K562 (cell line): ENCODE measurements at regions not wholly inside any gene's neighbourhood (a gene's known extent, or its start where the extent isn't known, plus 50 kb on each side); places are given as distances from the start of the nearest gene placed in this dataset.

Experiments
- ATAC-seq: fragments of 200-7000 bp; cut with Tn5 transposase; 3 replicates; pipeline ENCODE4 v1.9.1; 2020; ENCODE audit warnings: moderate library complexity
- BruUV-seq: library from RNA; stranded (reverse); fragments of 400-500 nt; replicated peaks from 2 replicates; lab custom pipeline; 2021; lab: Mats Ljungman, UMichigan
- CTCF ChIA-PET: fragments of 300-600 bp; formaldehyde crosslinking; extraction: SDS; loops from one replicate; lab custom pipeline; 2021; ENCODE audit warnings: low intra/inter-chr PET ratio; lab: Yijun Ruan, JAX
- POLR2A ChIA-PET: fragments of 300-600, 350-650 bp; sonication (Branson Sonifier 250); formaldehyde crosslinking; extraction: SDS; loops from one replicate; lab custom pipeline; 2021; ENCODE audit warnings: antibody characterized with exemption, inconsistent platforms; lab: Yijun Ruan, JAX
- DNase-seq, 4 experiments: peaks; one replicate each; pipeline versions ENCODE4 v3.0.0 to v3.0.0-alpha.2; 2011 to 2018; ENCODE audit warnings: low spot score in 3 of 4, mixed read lengths in 3 of 4; ENCODE audit errors: extremely low read depth in 1 of 4
- FAIRE-seq: peaks from 2 replicates; lab custom pipeline; 2011; peaks lifted over from hg19 to GRCh38; lab: Jason Lieb, UNC
- H2AFZ ChIP-seq: 2 replicates; pipeline ENCODE4 v1.6.0; 2011; ENCODE audit warnings: low read depth, low read length, control low read depth, inconsistent platforms
- H3K27ac ChIP-seq: fragments of 200-600 bp; 3 replicates; pipeline ENCODE4 v1.8.0; 2011; ENCODE audit warnings: low read depth, mild to moderate bottlenecking, control low read depth, inconsistent platforms, low read length, moderate library complexity, mixed read lengths; ENCODE audit errors: extremely low read depth
- H3K27me3 ChIP-seq, 2 experiments: fragments of 300-600 bp in 1 of 2; 2 replicates in 1 of 2; 3 replicates in 1 of 2; pipeline versions ENCODE4 v1.6.0 to v1.8.0; 2011; ENCODE audit warnings: inconsistent platforms in 2 of 2, low read length in 2 of 2, mild to moderate bottlenecking in 1 of 2, mixed read lengths in 1 of 2, moderate library complexity in 1 of 2; ENCODE audit not compliant: control insufficient read depth in 2 of 2, insufficient read depth in 2 of 2
- H3K36me3 ChIP-seq: fragments of 300-600 bp; 3 replicates; pipeline ENCODE4 v1.8.0; 2011; ENCODE audit warnings: mild to moderate bottlenecking, low read length, inconsistent platforms; ENCODE audit not compliant: control insufficient read depth, insufficient read depth
- H3K4me1 ChIP-seq, 2 experiments: fragments of 200-600 bp in 1 of 2; replicated peaks in 1 of 2; 2 replicates in 1 of 2; 3 replicates in 1 of 2; pipeline versions ENCODE4 v1.5.1 to v1.8.0; 2011; ENCODE audit warnings: inconsistent platforms in 2 of 2, low read length in 2 of 2, mild to moderate bottlenecking in 1 of 2, mixed read lengths in 1 of 2, moderate library complexity in 1 of 2; ENCODE audit not compliant: control insufficient read depth in 2 of 2, insufficient read depth in 2 of 2
- H3K4me2 ChIP-seq: 2 replicates; pipeline ENCODE4 v1.6.1; 2011; ENCODE audit warnings: low read length, control low read depth, inconsistent platforms, mixed read lengths; ENCODE audit not compliant: insufficient read depth
- H3K4me3 ChIP-seq: fragments of 200-600 bp; sonication (generic), shearing (Covaris generic); 2 replicates; pipeline ENCODE4 v1.5.1; 2016; ENCODE audit warnings: control low read depth, inconsistent platforms
- H3K79me2 ChIP-seq: fragments of 200-600 bp; 3 replicates; pipeline ENCODE4 v1.8.0; 2011; ENCODE audit warnings: low read length, inconsistent platforms; ENCODE audit not compliant: control insufficient read depth, insufficient read depth
- H3K9ac ChIP-seq, 2 experiments: 2 replicates each; pipeline versions ENCODE4 v1.6.0 to v1.6.1; 2011; ENCODE audit warnings: low read depth in 2 of 2, low read length in 2 of 2, control low read depth in 1 of 2, inconsistent platforms in 1 of 2, mild to moderate bottlenecking in 1 of 2, mixed read lengths in 1 of 2; ENCODE audit not compliant: insufficient read depth in 1 of 2
- H3K9me1 ChIP-seq: one replicate; pipeline ENCODE4 v1.6.0; 2011; ENCODE audit warnings: inconsistent platforms, mild to moderate bottlenecking, low read length, moderate library complexity; ENCODE audit not compliant: control insufficient read depth, insufficient read depth
- H3K9me3 ChIP-seq: replicated peaks from 2 replicates; pipeline ENCODE4 v1.5.1; 2011; ENCODE audit warnings: low read depth, low read length, inconsistent platforms; ENCODE audit not compliant: control insufficient read depth, insufficient read depth
- H4K20me1 ChIP-seq: replicated peaks from 2 replicates; pipeline ENCODE4 v1.6.1; 2011; ENCODE audit warnings: low read length, inconsistent platforms, mixed read lengths; ENCODE audit not compliant: control insufficient read depth, insufficient read depth
- CHD4 ChIP-seq: fragments of 200-600 bp; sonication (generic); IDR thresholded peaks from 3 replicates; pipeline ENCODE4 v1.6.1; 2012; ENCODE audit warnings: low read depth, mild to moderate bottlenecking, mixed read lengths, low read length, inconsistent platforms; ENCODE audit not compliant: insufficient read depth, insufficient replicate concordance, poor library complexity, severe bottlenecking
- CREB1 ChIP-seq, 2 experiments: sonication (generic) in 1 of 2; formaldehyde crosslinking in 1 of 2; IDR thresholded peaks; 2 replicates each; pipeline versions ENCODE4 v1.6.1 to v1.8.0; 2012 to 2022; ENCODE audit warnings: inconsistent platforms in 1 of 2, mild to moderate bottlenecking in 1 of 2, missing genetic modification reagents in 1 of 2, moderate library complexity in 1 of 2
- FIP1L1 ChIP-seq: fragments of 200-400 bp; formaldehyde crosslinking; IDR thresholded peaks from 2 replicates; pipeline ENCODE4 v1.6.1; 2018; ENCODE audit warnings: mild to moderate bottlenecking, low read depth, low read length; ENCODE audit not compliant: poor library complexity, severe bottlenecking
- HNRNPLL ChIP-seq: fragments of 200-400 bp; formaldehyde crosslinking; IDR thresholded peaks from 2 replicates; pipeline ENCODE4 v1.6.1; 2017; ENCODE audit warnings: low read length, low read depth, mild to moderate bottlenecking; ENCODE audit not compliant: poor library complexity, severe bottlenecking
- NCOR1 ChIP-seq: fragments of 450-650 bp; IDR thresholded peaks from 2 replicates; pipeline ENCODE4 v1.6.1; 2016; ENCODE audit warnings: mild to moderate bottlenecking, moderate library complexity
- PPARD ChIP-seq: fragments of 250-450 bp; sonication (Bioruptor Pico); IDR thresholded peaks from 2 replicates; pipeline ENCODE4 v1.8.0; 2022; ENCODE audit warnings: inconsistent platforms, mild to moderate bottlenecking, moderate library complexity
- RFX7 ChIP-seq: fragments of 250-450 bp; sonication (Bioruptor Pico); IDR thresholded peaks from 2 replicates; pipeline ENCODE4 v1.5.1; 2021; ENCODE audit warnings: mild to moderate bottlenecking
- SMC3 ChIP-seq: conservative IDR thresholded peaks from 2 replicates; pipeline ENCODE4 v1.6.1; 2011; ENCODE audit warnings: low read depth, low read length, improper control_type of control experiment; ENCODE audit not compliant: insufficient read depth
- SRSF9 ChIP-seq: fragments of 200-400 bp; formaldehyde crosslinking; IDR thresholded peaks from 2 replicates; pipeline ENCODE4 v1.6.1; 2017; ENCODE audit warnings: low read depth, low read length, borderline replicate concordance
- TAL1 ChIP-seq: fragments of 450-650 bp; IDR thresholded peaks from 2 replicates; pipeline ENCODE4 v1.6.1; 2016; ENCODE audit warnings: mild to moderate bottlenecking
- ZC3H8 ChIP-seq: fragments of 450-650 bp; IDR thresholded peaks from 2 replicates; pipeline ENCODE4 v1.6.1; 2017
- ZNF140 ChIP-seq: fragments of 250-450 bp; sonication (Bioruptor Pico); IDR thresholded peaks from 2 replicates; pipeline ENCODE4 v1.8.0; 2021; ENCODE audit warnings: moderate library complexity, mild to moderate bottlenecking, inconsistent platforms
- ZNF444 ChIP-seq: fragments of 250-450 bp; sonication (Bioruptor Pico); IDR thresholded peaks from 2 replicates; pipeline ENCODE4 v1.4.0; 2020; ENCODE audit warnings: mild to moderate bottlenecking, moderate library complexity
- ZNF445 ChIP-seq: fragments of 250-450 bp; sonication (Bioruptor Pico); IDR thresholded peaks from 2 replicates; pipeline ENCODE4 v1.4.0; 2020; ENCODE audit warnings: low read depth, mild to moderate bottlenecking, moderate library complexity
- ZNF707 ChIP-seq: fragments of 250-450 bp; sonication (Bioruptor Pico); conservative IDR thresholded peaks from 2 replicates; pipeline ENCODE4 v1.8.0; 2022; ENCODE audit warnings: inconsistent platforms, mild to moderate bottlenecking, moderate library complexity
- ZNF766 ChIP-seq: fragments of 200-800 bp; sonication (Bioruptor generic); conservative IDR thresholded peaks from 2 replicates; pipeline ENCODE4 v1.6.1; 2016; ENCODE audit warnings: missing genetic modification characterization, missing compliant biosample characterization
- WGBS: fragments of 100-300 bp; shearing (Covaris generic); methylation state at CpG from one replicate; pipeline ENCODE4 v1.1.6; 2016; ENCODE audit warnings: low coverage, mixed read lengths; ENCODE audit not compliant: insufficient coverage; ENCODE audit errors: missing lambda C conversion rate; 5-methylcytosine and 5-hydroxymethylcytosine counted together
- in situ Hi-C: fragments of 300-500 bp; cut with MboI; formaldehyde crosslinking; loops from 4 replicates; pipeline ENCODE4 v1.15.0; 2018; ENCODE audit warnings: inconsistent platforms, mixed read lengths
- intact Hi-C: fragments of 100-400 bp; cut with micrococcal nuclease; formaldehyde crosslinking; loops from 2 replicates; pipeline ENCODE4 v1.14.2; 2022
- TF ChIP-seq, protein P1 (sequence below): fragments of 250-450 bp; sonication (Bioruptor Pico); IDR thresholded peaks from 2 replicates; pipeline ENCODE4 v1.4.0; 2020; ENCODE audit warnings: mild to moderate bottlenecking
- TF ChIP-seq, protein P2 (sequence below): sonication (generic); formaldehyde crosslinking; IDR thresholded peaks from 2 replicates; pipeline ENCODE4 v1.8.1; 2023; ENCODE audit warnings: mild to moderate bottlenecking, missing genetic modification reagents
- TF ChIP-seq, protein P3 (sequence below): fragments of 250-450 bp; sonication (Bioruptor Pico); IDR thresholded peaks from 2 replicates; pipeline ENCODE4 v1.8.0; 2022; ENCODE audit warnings: moderate library complexity, mild to moderate bottlenecking, inconsistent platforms

DNA sequence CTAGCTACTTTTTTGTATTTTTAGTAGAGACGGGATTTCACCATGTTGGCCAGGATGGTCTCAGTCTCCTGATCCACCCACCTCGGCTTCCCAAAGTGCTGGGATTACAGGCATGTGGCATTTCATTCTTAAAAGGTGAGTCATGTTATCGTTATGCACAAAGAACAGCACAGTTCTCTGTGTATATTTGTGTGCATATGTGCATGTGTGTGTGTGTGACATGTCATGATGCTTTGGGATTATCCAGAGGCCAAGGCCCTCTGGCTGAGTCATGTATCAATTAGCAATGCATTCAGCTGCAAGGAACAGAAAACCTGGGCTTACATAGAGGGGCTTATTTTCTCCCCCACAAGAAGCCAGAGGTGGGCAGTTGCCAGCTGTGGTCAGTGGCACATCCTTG lies 301.7 kb upstream of the KAZN start:
- no peak for FAIRE-seq
- TF ChIP-seq ZNF445 (CRISPR knock-in tag) (no peak), FIP1L1 (no peak), CHD4 (no peak), ZC3H8 (no peak), ZNF444 (no peak), RFX7 (CRISPR knock-in tag) (no peak), TAL1 (no peak), HNRNPLL (no peak), ZNF707 (CRISPR knock-in tag) (no peak), SRSF9 (no peak), ZNF766 (CRISPR knock-in tag) (no peak), CREB1 (IDR thresholded peaks at IDR 0.05) (no peak), CREB1 (CRISPR knock-in tag; IDR thresholded peaks at IDR 0.05) (no peak), NCOR1 (no peak), SMC3 (no peak), PPARD (no peak), ZNF140 (CRISPR knock-in tag) (no peak)
- TF ChIP-seq, protein P1, sequence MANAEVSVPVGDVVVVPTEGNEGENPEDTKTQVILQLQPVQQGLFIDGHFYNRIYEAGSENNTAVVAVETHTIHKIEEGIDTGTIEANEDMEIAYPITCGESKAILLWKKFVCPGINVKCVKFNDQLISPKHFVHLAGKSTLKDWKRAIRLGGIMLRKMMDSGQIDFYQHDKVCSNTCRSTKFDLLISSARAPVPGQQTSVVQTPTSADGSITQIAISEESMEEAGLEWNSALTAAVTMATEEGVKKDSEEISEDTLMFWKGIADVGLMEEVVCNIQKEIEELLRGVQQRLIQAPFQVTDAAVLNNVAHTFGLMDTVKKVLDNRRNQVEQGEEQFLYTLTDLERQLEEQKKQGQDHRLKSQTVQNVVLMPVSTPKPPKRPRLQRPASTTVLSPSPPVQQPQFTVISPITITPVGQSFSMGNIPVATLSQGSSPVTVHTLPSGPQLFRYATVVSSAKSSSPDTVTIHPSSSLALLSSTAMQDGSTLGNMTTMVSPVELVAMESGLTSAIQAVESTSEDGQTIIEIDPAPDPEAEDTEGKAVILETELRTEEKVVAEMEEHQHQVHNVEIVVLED (CRISPR knock-in tag): no peak
- TF ChIP-seq, protein P2, sequence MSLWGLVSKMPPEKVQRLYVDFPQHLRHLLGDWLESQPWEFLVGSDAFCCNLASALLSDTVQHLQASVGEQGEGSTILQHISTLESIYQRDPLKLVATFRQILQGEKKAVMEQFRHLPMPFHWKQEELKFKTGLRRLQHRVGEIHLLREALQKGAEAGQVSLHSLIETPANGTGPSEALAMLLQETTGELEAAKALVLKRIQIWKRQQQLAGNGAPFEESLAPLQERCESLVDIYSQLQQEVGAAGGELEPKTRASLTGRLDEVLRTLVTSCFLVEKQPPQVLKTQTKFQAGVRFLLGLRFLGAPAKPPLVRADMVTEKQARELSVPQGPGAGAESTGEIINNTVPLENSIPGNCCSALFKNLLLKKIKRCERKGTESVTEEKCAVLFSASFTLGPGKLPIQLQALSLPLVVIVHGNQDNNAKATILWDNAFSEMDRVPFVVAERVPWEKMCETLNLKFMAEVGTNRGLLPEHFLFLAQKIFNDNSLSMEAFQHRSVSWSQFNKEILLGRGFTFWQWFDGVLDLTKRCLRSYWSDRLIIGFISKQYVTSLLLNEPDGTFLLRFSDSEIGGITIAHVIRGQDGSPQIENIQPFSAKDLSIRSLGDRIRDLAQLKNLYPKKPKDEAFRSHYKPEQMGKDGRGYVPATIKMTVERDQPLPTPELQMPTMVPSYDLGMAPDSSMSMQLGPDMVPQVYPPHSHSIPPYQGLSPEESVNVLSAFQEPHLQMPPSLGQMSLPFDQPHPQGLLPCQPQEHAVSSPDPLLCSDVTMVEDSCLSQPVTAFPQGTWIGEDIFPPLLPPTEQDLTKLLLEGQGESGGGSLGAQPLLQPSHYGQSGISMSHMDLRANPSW (CRISPR knock-in tag): no peak
- TF ChIP-seq, protein P3, sequence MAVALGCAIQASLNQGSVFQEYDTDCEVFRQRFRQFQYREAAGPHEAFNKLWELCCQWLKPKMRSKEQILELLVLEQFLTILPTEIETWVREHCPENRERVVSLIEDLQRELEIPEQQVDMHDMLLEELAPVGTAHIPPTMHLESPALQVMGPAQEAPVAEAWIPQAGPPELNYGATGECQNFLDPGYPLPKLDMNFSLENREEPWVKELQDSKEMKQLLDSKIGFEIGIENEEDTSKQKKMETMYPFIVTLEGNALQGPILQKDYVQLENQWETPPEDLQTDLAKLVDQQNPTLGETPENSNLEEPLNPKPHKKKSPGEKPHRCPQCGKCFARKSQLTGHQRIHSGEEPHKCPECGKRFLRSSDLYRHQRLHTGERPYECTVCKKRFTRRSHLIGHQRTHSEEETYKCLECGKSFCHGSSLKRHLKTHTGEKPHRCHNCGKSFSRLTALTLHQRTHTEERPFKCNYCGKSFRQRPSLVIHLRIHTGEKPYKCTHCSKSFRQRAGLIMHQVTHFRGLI (CRISPR knock-in tag): no peak

More for the DNA sequence above, 301.7 kb upstream of the KAZN start:
- Histone ChIP-seq H3K4me1 (no peaks in the 10 kb centered on the region), H3K9me3 (no peaks in the 10 kb centered on the region), H3K9me1 (no peaks in the 10 kb centered on the region), H3K27ac (no peak overlapping the region), H4K20me1 (no peaks in the 10 kb centered on the region), H3K27me3 (peaks cover 12 to 53% of the 10 kb centered on the region in 2 experiments), H3K79me2 (no peaks in the 10 kb centered on the region), H3K36me3 (no peaks in the 10 kb centered on the region), H2AFZ (no peak overlapping the region), H3K4me3 (no peak overlapping the region), H3K4me2 (no peak overlapping the region), H3K9ac (no peak overlapping the region)
- DNase-seq (no peak), ATAC-seq (no peak)
- intact Hi-C loops (no loop called here), in situ Hi-C loops (no loop called here)
- ChIA-PET POLR2A (no interaction called here), CTCF (no interaction called here)
- WGBS: 10% methylated on average over 3 of the region's 3 CpGs
- BruUV-seq: no TSS peak
